ENCODE measurements at regions not wholly inside any gene's neighbourhood (a gene's known extent, or its start where the extent isn't known, plus 50 kb on each side); places are given as distances from the start of the nearest gene placed in this dataset.

DNA sequence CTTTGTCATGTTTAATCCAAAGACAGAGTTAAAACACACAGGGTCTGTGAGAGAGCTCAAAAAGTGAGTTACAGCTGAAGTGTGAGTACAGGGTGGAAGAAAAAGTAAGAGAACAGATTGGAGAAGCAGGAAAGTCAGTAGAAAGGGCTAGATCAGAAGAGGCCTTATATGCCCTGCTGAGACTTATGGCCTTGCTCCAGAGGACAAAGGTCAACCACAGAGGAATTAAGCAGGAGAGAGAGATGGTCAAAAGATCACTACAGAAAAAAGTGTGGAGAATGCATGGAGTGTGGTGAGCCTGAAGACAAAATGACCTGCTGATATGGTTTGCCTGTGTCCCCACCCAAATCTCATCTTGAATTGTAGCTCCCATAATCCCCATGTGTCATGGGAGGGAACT is 213.8 kb downstream of the NEBL start:
- no peak overlapping the region for H3K4me3 ChIP-seq (ENCODE audit: low read depth, low read length)
- no peak for DNase-seq (ENCODE audit: low read depth)
- TF ChIP-seq, protein P1, sequence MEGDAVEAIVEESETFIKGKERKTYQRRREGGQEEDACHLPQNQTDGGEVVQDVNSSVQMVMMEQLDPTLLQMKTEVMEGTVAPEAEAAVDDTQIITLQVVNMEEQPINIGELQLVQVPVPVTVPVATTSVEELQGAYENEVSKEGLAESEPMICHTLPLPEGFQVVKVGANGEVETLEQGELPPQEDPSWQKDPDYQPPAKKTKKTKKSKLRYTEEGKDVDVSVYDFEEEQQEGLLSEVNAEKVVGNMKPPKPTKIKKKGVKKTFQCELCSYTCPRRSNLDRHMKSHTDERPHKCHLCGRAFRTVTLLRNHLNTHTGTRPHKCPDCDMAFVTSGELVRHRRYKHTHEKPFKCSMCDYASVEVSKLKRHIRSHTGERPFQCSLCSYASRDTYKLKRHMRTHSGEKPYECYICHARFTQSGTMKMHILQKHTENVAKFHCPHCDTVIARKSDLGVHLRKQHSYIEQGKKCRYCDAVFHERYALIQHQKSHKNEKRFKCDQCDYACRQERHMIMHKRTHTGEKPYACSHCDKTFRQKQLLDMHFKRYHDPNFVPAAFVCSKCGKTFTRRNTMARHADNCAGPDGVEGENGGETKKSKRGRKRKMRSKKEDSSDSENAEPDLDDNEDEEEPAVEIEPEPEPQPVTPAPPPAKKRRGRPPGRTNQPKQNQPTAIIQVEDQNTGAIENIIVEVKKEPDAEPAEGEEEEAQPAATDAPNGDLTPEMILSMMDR (IDR thresholded peaks at IDR 0.05; ENCODE audit: insufficient read depth, low read length) = no peak

DNA sequence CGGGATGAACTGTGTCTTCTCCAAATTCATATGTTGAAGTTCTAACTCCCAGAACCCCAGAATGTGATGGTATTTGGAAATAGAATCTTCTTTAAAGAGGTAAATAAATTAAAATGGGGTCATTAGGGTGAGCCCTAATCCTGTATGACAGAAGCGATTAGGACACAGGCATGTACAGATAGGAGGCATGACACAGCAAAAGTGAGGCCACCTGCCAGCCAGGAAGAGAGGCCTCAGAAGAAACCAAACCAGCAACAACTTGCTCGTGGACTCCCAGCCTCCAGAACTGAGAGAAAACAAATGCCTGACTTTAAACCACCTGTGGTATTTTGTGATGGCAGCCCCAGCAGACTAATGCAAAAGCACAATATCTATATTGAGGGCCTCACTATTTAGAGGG is 214.3 kb downstream of the NEBL start:
- H3K4me3 ChIP-seq (ENCODE audit: low read depth, low read length) = no peak overlapping the region
- TF ChIP-seq, protein P1 (IDR thresholded peaks at IDR 0.05; ENCODE audit: insufficient read depth, low read length) = no peak
- no peak for DNase-seq (ENCODE audit: low read depth)

DNA sequence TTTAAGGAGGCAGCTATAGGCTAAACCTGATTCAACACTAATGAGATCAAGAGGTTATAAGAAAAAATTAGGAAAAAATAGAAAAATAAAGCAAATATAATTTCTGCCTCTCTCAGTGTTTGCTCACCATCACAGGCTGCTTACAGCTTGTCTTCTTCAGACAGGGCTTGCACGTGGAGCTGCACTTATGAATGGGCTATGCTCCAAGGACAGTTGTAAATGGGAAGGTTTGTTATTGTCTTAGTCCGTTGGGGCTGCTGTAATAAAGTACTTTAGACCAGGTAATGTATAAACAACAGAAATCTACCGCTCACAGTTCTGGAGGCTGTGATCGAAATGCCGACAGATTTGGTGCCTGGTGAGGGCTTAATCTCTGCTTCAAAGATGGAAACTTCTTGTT is 219.8 kb downstream of the NEBL start:
- no peak overlapping the region for H3K4me3 ChIP-seq (ENCODE audit: low read depth, low read length)
- DNase-seq (ENCODE audit: low read depth) = no peak
- TF ChIP-seq, protein P1 (IDR thresholded peaks at IDR 0.05; ENCODE audit: insufficient read depth, low read length) = no peak

DNA sequence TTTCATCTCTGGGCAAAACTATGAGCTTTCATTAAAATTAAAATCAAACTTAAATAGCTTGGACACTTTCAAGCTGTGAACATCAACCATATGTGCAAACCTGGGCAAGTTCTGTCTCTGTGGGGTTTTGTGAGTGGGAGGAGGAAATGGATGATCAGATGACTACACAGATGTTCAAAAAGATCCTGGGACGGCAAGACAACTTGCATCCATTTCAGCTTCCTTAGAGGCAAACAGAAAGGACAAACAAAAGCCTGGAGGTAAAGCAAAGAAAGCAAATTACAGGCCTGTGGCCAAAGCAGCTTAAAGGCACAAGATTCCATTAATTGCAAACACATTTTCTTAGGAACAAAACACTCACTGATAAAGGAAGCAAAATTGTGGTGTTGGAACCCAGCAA is 222.2 kb downstream of the NEBL start:
- TF ChIP-seq, protein P1 (IDR thresholded peaks at IDR 0.05; ENCODE audit: insufficient read depth, low read length) = no peak
- DNase-seq (ENCODE audit: low read depth) = no peak
- H3K4me3 ChIP-seq (ENCODE audit: low read depth, low read length) = no peak overlapping the region

DNA sequence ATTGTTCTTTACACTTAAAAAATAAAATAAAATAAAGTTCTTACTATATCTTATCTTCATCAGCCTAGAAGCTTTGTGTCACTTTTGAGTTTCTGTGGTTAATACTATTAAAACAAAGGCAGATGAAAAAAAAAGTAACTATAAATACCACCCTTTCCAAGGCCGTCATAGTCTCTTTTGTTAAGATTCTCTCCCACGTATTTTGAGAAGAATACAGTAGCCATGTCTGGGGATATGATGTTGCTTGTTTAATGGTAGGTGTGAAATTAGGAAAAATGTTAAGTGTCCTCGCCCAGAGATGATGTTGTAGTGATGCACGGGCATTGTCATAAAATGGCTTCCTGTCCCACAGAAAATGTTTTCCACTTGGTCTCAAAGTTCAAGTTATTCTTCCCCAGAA is 223.9 kb downstream of the NEBL start:
- no peak overlapping the region for H3K4me3 ChIP-seq (ENCODE audit: low read depth, low read length)
- DNase-seq (ENCODE audit: low read depth) = no peak
- TF ChIP-seq, protein P1 (IDR thresholded peaks at IDR 0.05; ENCODE audit: insufficient read depth, low read length) = no peak

DNA sequence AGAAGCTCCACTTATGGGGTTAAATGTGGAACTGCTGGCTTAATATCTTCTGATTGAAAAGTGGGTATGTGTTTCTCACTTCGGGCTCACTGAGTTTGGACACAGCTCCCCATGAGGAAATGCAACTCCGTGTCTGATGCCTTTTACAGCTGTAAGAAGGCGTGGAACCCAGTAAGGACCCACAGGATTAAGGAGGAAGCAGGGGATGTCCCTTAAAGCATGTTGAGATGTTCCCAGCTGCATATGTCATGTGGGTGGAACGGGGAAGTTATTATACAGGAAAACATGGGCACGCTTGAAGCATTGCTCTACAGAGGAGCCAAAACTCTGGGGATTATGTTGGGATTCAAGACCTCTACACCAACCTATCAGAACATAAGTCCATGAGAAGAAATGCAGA is 224.4 kb downstream of the NEBL start:
- no peak for DNase-seq (ENCODE audit: low read depth)
- no peak overlapping the region for H3K4me3 ChIP-seq (ENCODE audit: low read depth, low read length)
- TF ChIP-seq, protein P1 (IDR thresholded peaks at IDR 0.05; ENCODE audit: insufficient read depth, low read length) = no peak

DNA sequence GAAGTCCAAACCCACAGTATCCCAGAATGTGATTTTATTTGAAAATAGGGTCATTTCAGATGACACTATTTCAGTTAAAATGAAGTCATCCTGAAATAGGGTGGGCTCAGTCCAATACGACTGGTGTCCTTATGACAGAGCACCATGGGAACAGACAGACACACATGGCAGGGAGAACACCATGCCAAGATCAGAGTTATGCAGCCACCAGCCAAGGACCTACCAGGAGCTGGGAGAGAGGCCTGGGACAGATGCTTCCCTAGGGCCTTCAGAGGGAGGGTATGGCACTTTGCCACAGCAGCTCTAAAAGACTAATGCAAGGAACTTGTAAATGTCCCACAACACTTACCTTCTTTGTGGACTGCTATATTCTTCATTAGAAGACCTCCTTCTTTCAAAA is 226.5 kb downstream of the NEBL start:
- H3K4me3 ChIP-seq (ENCODE audit: low read depth, low read length) = no peak overlapping the region
- TF ChIP-seq, protein P1 (IDR thresholded peaks at IDR 0.05; ENCODE audit: insufficient read depth, low read length) = no peak
- DNase-seq (ENCODE audit: low read depth) = no peak
